ENCODE measurements at regions not wholly inside any gene's neighbourhood (a gene's known extent, or its start where the extent isn't known, plus 50 kb on each side); places are given as distances from the start of the nearest gene placed in this dataset.
A peak's percentile ranks its signal among the peaks of the same experiment; 100 is the strongest.

GRCh38 chr3:64815195-64815631 is 127.4 kb upstream of the ADAMTS9 start:
- DNase-seq (ENCODE audit: low read depth), result peak; percentile 10
- H3K4me3 ChIP-seq (ENCODE audit: low read depth, low read length), result no peak overlapping the region
- TF ChIP-seq CTCF (IDR thresholded peaks at IDR 0.05; ENCODE audit: insufficient read depth, low read length), result no peak

GRCh38 chr3:64814351-64814750 is 126.6 kb upstream of the ADAMTS9 start:
- TF ChIP-seq CTCF (IDR thresholded peaks at IDR 0.05; ENCODE audit: insufficient read depth, low read length), result no peak
- no peak overlapping the region for H3K4me3 ChIP-seq (ENCODE audit: low read depth, low read length)
- DNase-seq (ENCODE audit: low read depth), result no peak

GRCh38 chr3:64813326-64813725 is 125.5 kb upstream of the ADAMTS9 start:
- DNase-seq (ENCODE audit: low read depth), result no peak
- H3K4me3 ChIP-seq (ENCODE audit: low read depth, low read length), result no peak overlapping the region
- no peak for TF ChIP-seq CTCF (IDR thresholded peaks at IDR 0.05; ENCODE audit: insufficient read depth, low read length)

- DNase-seq (ENCODE audit: low read depth), result no peak
- H3K4me3 ChIP-seq (ENCODE audit: low read depth, low read length), result no peak overlapping the region
- no peak for TF ChIP-seq CTCF (IDR thresholded peaks at IDR 0.05; ENCODE audit: insufficient read depth, low read length)
Observed at GRCh38 chr3:64809086-64809485, 121.3 kb upstream of the ADAMTS9 start.

GRCh38 chr3:64808061-64808460 is 120.3 kb upstream of the ADAMTS9 start:
- TF ChIP-seq CTCF (IDR thresholded peaks at IDR 0.05; ENCODE audit: insufficient read depth, low read length), result no peak
- no peak overlapping the region for H3K4me3 ChIP-seq (ENCODE audit: low read depth, low read length)
- DNase-seq (ENCODE audit: low read depth), result no peak

- no peak for TF ChIP-seq CTCF (IDR thresholded peaks at IDR 0.05; ENCODE audit: insufficient read depth, low read length)
- H3K4me3 ChIP-seq (ENCODE audit: low read depth, low read length), result no peak overlapping the region
- DNase-seq (ENCODE audit: low read depth), result no peak
Observed at GRCh38 chr3:64806668-64807605, 119.1 kb upstream of the ADAMTS9 start.

Data from fibroblast of the aortic adventitia (primary cell).